ENCODE measurements at regions not wholly inside any gene's neighbourhood (a gene's known extent, or its start where the extent isn't known, plus 50 kb on each side); places are given as distances from the start of the nearest gene placed in this dataset.

- no peak for TF ChIP-seq CTCF (IDR thresholded peaks at IDR 0.05; ENCODE audit: low read depth, low read length)
These were observed 393.3 kb upstream of the CBLB start for GRCh38 chr3:106261915-106262683.

GRCh38 chr3:106263011-106263410 is 394.2 kb upstream of the CBLB start:
- no peak overlapping the region for H3K4me3 ChIP-seq (ENCODE audit: low read depth, low read length)
- TF ChIP-seq CTCF (IDR thresholded peaks at IDR 0.05; ENCODE audit: low read depth, low read length) = no peak

More at GRCh38 chr3:106261915-106262683, 393.3 kb upstream of the CBLB start:
- no peak overlapping the region for H3K4me3 ChIP-seq (ENCODE audit: low read depth, low read length)

GRCh38 chr3:106263546-106263945 is 394.7 kb upstream of the CBLB start:
- no peak for TF ChIP-seq CTCF (IDR thresholded peaks at IDR 0.05; ENCODE audit: low read depth, low read length)
- no peak overlapping the region for H3K4me3 ChIP-seq (ENCODE audit: low read depth, low read length)

- TF ChIP-seq CTCF (IDR thresholded peaks at IDR 0.05; ENCODE audit: low read depth, low read length) = no peak
- no peak overlapping the region for H3K4me3 ChIP-seq (ENCODE audit: low read depth, low read length)
These were observed 396.9 kb upstream of the CBLB start for GRCh38 chr3:106265704-106266103.

GRCh38 chr3:106268696-106269095 is 399.9 kb upstream of the CBLB start:
- no peak for TF ChIP-seq CTCF (IDR thresholded peaks at IDR 0.05; ENCODE audit: low read depth, low read length)
- H3K4me3 ChIP-seq (ENCODE audit: low read depth, low read length) = no peak overlapping the region

GRCh38 chr3:106272302-106272701 is 403.5 kb upstream of the CBLB start:
- H3K4me3 ChIP-seq (ENCODE audit: low read depth, low read length) = no peak overlapping the region
- TF ChIP-seq CTCF (IDR thresholded peaks at IDR 0.05; ENCODE audit: low read depth, low read length) = no peak

GRCh38 chr3:106275592-106275991 is 406.8 kb upstream of the CBLB start:
- TF ChIP-seq CTCF (IDR thresholded peaks at IDR 0.05; ENCODE audit: low read depth, low read length) = no peak

More at GRCh38 chr3:106275592-106275991, 406.8 kb upstream of the CBLB start:
- no peak overlapping the region for H3K4me3 ChIP-seq (ENCODE audit: low read depth, low read length)

Measured in WI38 (cell line).